Kidney tubule cell (primary cell): ENCODE measurements at regions not wholly inside any gene's neighbourhood (a gene's known extent, or its start where the extent isn't known, plus 50 kb on each side); places are given as distances from the start of the nearest gene placed in this dataset.
"Not testable (repeated sequence)": the region's sequence is repeated elsewhere in the genome, so short reads cannot be mapped to it uniquely, and the experiment has no call there.

Experiments used
- DNase-seq: peaks from one replicate; pipeline ENCODE4 v3.0.0-alpha.2; 2018; ENCODE audit warnings: low spot score

GRCh38 chr22:22120160-22120559 is 124.4 kb upstream of the VPREB1 start:
- no peak for DNase-seq

GRCh38 chr22:22118987-22119386 is 125.6 kb upstream of the VPREB1 start:
- peak; percentile 29 for DNase-seq

DNA sequence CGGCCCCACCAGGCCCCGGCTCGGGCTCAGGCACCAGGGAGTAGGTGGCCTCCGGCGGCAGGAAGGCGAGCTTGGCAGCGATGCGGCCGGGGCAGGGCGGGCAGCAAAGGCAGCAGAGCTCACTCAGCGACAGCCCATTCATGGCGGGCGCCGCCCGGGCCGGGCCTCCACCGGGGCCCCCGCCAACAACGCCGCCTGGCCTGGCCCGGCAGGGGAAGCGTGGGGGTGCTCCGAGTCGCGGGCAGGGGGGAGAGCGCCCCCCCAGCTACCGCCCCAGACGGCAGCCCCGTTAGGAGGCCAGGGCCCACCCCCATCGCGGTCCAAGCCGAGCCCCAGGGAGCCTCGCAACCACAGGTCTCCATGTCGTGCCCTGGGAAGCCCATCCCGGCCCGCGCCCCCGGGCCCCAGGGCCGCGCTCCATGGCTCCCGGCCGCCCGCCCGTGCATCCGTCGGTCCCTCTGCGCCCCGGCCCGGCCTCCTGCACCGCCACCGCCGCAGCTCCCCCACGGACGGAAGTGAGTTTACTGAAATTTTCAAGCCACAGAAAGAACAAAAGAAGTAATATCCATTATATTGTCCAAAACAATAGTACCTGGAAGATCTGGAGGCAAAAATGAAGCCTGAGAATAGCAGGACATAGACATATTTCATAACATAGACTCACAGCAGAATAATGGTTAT is 126.6 kb upstream of the VPREB1 start:
- DNase-seq: not testable (repeated sequence)

DNA sequence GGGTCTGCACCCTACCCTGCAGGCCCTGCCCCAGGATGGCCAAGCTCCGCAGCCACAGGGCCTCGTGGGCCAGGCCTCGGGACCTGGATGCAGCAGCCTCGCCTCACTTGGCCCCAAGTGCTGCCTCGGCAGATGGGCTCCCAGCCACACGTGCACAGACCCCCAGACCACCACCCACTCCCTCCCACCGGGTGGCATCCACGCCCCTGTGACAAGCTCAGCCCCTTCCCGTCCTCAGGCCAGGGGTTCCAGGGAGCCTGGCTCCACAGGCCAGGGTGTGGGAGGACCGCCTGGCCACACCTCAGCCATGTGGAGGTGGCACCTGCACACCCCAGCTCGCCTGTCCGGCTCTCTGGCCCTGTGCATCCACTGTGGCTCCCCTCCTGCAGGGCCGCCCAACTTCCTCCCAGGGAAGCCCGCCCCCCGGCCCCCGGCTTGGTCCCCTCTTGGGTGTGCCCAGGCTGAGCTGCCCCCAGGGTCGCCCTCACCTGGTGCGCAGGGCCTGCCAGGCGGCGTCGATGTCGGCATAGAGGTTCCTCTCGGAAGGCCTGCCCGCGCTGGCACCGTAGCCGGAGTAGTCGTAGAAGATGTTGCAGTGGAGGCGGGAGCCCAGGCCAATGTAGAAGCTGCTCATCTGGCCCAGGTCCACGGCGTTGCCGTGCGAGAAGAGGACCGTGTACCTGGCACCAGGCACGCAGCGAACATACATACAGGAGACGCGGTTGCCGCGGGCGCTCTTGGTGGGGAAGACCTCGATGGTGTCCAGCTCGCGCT is 127.4 kb upstream of the VPREB1 start:
- not testable (repeated sequence) for DNase-seq

- no peak for DNase-seq
These were observed 130.9 kb upstream of the VPREB1 start for GRCh38 chr22:22113701-22114100.

- no peak for DNase-seq
These were observed 130.1 kb upstream of the TOP3B start for GRCh38 chr22:22112533-22113294.

DNA sequence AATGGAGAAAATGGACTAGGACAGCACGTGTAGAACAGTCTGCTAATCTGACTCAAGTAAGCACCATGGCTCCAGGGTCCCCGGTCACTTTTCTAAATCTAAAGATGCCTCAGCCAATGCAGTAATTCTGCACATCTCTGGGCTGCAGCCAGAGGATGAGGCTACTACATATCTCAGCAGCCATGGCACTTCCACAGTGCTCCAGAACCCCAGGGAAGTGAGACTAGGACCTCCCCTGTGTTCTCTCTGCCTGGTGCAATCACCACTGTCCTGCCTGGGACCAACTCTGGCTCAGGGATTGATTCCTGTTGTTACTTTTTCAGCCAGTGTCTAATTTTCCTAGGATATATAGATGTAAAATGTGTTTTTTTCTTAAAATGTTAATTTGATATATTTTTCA is 129.4 kb upstream of the TOP3B start:
- DNase-seq: no peak

GRCh38 chr22:22111267-22111751 is 128.7 kb upstream of the TOP3B start:
- DNase-seq: peak; percentile 94

DNA sequence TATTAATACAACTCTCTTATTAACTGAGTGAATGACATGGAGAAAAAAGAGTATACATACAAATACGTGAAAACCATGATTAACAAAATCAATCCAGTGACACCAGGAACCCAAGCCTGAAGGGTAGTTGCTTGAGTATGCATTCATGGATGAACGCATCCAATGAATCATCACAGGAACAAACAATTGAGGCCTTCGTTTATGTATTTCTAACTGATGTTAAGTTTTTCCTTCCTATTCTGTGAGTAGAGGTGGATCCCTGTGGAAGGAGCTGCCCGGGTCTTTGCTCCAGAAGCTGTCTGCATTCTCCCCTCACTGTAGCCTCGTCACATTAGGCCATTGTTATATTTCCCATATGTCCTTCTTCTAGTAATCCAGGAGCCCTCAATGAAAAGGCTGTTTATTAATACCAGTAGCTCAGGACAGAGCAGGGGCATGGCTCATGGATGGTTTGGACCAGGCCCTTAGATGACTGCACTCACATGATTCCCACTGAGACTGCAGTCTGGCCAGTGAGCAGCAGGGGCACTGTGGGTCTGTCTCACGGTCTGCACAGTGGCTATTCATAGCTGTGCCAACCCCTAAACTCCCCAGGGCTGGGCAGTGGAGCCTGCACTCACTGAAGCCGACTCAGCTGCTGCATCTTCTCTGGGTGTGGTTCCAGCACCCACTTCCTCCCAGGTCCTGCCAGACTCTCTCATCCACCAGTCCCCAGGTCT is 128.1 kb upstream of the TOP3B start:
- DNase-seq: peak; percentile 90

DNA sequence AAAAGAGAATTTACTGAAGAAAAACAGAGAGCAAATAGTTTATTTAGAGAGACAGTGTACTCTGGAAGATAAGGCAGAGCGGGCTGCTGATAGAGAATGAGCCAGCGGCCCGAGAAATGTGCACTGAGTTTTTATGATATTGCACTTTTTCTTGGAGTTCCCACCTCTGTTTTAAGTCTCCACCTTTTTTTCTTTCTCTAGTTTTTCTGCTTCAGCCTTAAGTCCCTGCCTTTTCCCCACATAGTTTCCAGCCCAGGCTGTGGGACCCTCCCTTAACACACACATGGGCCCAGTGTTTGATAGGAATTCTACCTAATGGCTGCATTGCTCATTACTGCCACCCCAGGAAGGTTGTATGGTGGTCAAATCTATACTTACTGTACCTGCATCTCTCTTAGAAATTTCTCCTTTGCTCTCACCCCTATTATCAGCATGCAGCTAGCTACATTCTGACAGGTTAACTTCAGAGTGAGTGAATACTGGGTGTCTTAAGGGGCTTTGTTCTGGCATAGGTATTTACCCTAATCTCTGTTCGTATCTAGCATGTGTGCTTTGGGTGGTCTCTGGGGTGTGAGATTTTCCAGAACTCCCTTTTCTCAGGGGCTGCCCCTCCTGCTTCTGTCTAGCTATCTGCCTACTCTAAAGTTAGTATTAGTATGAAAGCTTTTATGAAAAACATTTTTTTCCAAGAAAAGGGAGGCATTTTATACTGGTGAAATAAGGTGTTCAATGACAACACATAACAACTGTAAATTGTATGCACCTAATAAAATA is 127.3 kb upstream of the TOP3B start:
- no peak for DNase-seq

- DNase-seq: no peak
These were observed 124.3 kb upstream of the TOP3B start for GRCh38 chr22:22106855-22107254.

GRCh38 chr22:22105364-22105763 is 122.8 kb upstream of the TOP3B start:
- no peak for DNase-seq

- peak; percentile 16 for DNase-seq
These were observed 120.7 kb upstream of the TOP3B start for GRCh38 chr22:22103078-22103875.

- DNase-seq: peak; percentile 22
These were observed 117.5 kb upstream of the TOP3B start for GRCh38 chr22:22099833-22100812.

DNA sequence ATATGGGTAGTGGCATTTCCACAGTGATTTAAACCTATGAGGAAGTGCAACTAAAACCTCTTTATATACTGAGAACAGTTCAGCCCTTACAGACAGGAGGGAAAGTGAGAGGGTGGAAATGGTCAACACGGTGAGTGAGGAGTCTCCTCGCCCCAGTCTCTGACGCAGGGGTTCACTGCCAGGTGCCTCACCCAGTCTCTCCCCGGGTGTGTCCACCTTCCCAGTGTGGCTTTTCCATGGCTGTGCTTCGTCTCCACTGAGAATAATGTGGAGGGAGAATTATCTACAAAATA is 116.6 kb upstream of the TOP3B start:
- no peak for DNase-seq

GRCh38 chr22:22098457-22099193 is 116.0 kb upstream of the TOP3B start:
- no peak for DNase-seq

DNA sequence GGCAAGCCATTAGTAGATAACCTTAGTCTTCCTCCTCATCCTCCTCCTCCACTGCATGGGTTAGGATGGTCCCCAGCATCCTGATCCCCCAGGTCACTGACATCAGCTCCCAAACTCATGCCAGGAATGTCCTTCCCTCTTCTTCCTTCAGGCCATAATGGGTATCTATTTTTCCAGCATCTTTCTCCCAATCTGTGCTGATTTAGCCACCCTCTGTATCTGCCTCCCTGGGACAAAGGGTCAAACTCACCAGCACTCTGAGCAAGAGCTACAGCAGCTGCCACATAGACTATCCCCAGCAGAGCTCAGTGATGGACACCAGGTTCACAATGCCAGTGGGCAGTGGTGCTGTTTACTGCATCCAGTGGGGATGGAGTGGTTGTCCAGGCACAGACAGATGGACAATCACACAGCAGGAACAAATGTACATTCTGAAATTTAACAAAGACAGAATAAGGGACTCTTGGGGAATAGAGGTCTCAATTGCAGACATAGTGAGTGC is 115.2 kb upstream of the TOP3B start:
- no peak for DNase-seq

- no peak for DNase-seq
These were observed 112.3 kb upstream of the TOP3B start for GRCh38 chr22:22094921-22095320.

DNA sequence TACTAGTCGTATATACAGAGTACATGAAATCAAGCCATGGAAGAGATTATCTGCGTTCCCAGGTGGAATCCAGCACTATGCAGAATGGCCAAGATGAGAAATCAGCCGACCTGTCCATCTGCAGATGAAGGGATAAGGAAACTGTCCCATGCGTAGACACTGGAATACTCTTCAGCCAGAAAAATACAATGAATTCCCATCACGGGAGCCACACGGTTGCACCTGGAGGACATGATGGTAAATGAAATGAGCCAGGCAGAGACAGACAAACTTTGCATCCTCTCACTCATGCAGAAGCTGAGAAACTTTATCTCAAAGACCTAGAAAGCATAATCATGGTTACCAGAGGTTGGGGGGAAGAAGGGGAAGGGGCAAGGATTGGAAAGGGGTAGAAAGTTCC is 111.9 kb upstream of the TOP3B start:
- no peak for DNase-seq
